CD14-positive monocyte (primary cell): ENCODE measurements at regions not wholly inside any gene's neighbourhood (a gene's known extent, or its start where the extent isn't known, plus 50 kb on each side); places are given as distances from the start of the nearest gene placed in this dataset.
"Not testable (repeated sequence)": the region's sequence is repeated elsewhere in the genome, so short reads cannot be mapped to it uniquely, and the experiment has no call there.

Experiments
- DNase-seq, 3 donors: peaks; one replicate each; pipeline ENCODE4 v3.0.0-alpha.2; 2011 to 2022
- H2AFZ ChIP-seq: 2 replicates; pipeline ENCODE4 v1.6.0; 2012; ENCODE audit warnings: mild to moderate bottlenecking, low read depth, low read length, inconsistent platforms; ENCODE audit not compliant: insufficient read depth, poor library complexity, severe bottlenecking
- H3K27ac ChIP-seq, 2 donors: 1 replicate in 1 of 2; 2 replicates in 1 of 2; pipeline ENCODE4 v1.5.1; 2012 to 2013; ENCODE audit warnings: low read length in 2 of 2, control low read depth in 1 of 2, inconsistent platforms in 1 of 2, low read depth in 1 of 2, mild to moderate bottlenecking in 1 of 2
- H3K27me3 ChIP-seq, 2 donors: one replicate each; pipeline versions ENCODE4 v1.6.0 to v1.6.1; 2011 to 2013; ENCODE audit warnings: low read length in 2 of 2; ENCODE audit not compliant: control insufficient read depth in 2 of 2, insufficient read depth in 2 of 2
- H3K36me3 ChIP-seq, 2 donors: replicated peaks in 1 of 2; 1 replicate in 1 of 2; 2 replicates in 1 of 2; pipeline versions ENCODE4 v1.5.1 to v1.6.1; 2012 to 2013; ENCODE audit warnings: low read length in 2 of 2, control low read depth in 1 of 2, inconsistent platforms in 1 of 2, mild to moderate bottlenecking in 1 of 2; ENCODE audit not compliant: insufficient read depth in 2 of 2, control insufficient read depth in 1 of 2
- H3K4me1 ChIP-seq, 2 donors: 1 replicate in 1 of 2; 2 replicates in 1 of 2; pipeline versions ENCODE4 v1.5.1 to v1.6.1; 2012 to 2013; ENCODE audit warnings: low read length in 2 of 2, control low read depth in 1 of 2, inconsistent platforms in 1 of 2, mild to moderate bottlenecking in 1 of 2, moderate library complexity in 1 of 2; ENCODE audit not compliant: insufficient read depth in 2 of 2, control insufficient read depth in 1 of 2
- H3K4me2 ChIP-seq: replicated peaks from 2 replicates; pipeline ENCODE3; 2012; ENCODE audit warnings: low read length, moderate library complexity, mild to moderate bottlenecking; ENCODE audit not compliant: poor library complexity, severe bottlenecking; ENCODE audit errors: extremely low read depth
- H3K4me3 ChIP-seq, 3 experiments: fragments of 200-600 bp in 1 of 3; sonication (generic) in 1 of 3; replicated peaks in 1 of 3; 1 replicate in 2 of 3; 2 replicates in 1 of 3; pipeline ENCODE4 v1.5.1; 2011 to 2013; ENCODE audit warnings: low read length in 3 of 3, mild to moderate bottlenecking in 3 of 3, control low read depth in 2 of 3, low read depth in 2 of 3, inconsistent platforms in 1 of 3, moderate library complexity in 1 of 3
- H3K79me2 ChIP-seq: 2 replicates; pipeline ENCODE4 v1.6.0; 2012; ENCODE audit warnings: mild to moderate bottlenecking, control low read depth, inconsistent platforms, low read length, moderate library complexity; ENCODE audit not compliant: insufficient read depth
- H3K9ac ChIP-seq: 2 replicates; pipeline ENCODE4 v1.6.0; 2017; ENCODE audit warnings: low read length, mild to moderate bottlenecking; ENCODE audit not compliant: insufficient read depth, poor library complexity, severe bottlenecking
- H3K9me3 ChIP-seq, 2 donors: replicated peaks in 1 of 2; 1 replicate in 1 of 2; 2 replicates in 1 of 2; pipeline versions ENCODE4 v1.5.1 to v1.6.1; 2012 to 2013; ENCODE audit warnings: low read length in 2 of 2, control low read depth in 1 of 2; ENCODE audit not compliant: control insufficient read depth in 1 of 2, insufficient read depth in 1 of 2
- H4K20me1 ChIP-seq: 2 replicates; pipeline ENCODE4 v1.6.0; 2012; ENCODE audit warnings: mild to moderate bottlenecking, low read length, control low read depth, moderate library complexity; ENCODE audit not compliant: insufficient read depth
- H3K27ac Mint-ChIP-seq, 7 donors: one replicate each; pipeline ENCODE4 v1.8.0; 2020; ENCODE audit warnings: mild to moderate bottlenecking in 7 of 7, mixed read lengths in 7 of 7, moderate library complexity in 6 of 7, inconsistent platforms in 2 of 7
- H3K27me3 Mint-ChIP-seq, 3 donors: one replicate each; pipeline ENCODE4 v1.8.0; 2021 to 2022; ENCODE audit warnings: low read depth in 3 of 3, mild to moderate bottlenecking in 3 of 3, mixed read lengths in 3 of 3, moderate library complexity in 3 of 3, inconsistent platforms in 1 of 3
- H3K36me3 Mint-ChIP-seq, 2 donors: one replicate each; pipeline ENCODE4 v1.8.0; 2020; ENCODE audit warnings: mixed read lengths in 2 of 2, inconsistent platforms in 1 of 2, mild to moderate bottlenecking in 1 of 2
- H3K4me1 Mint-ChIP-seq: one replicate; pipeline ENCODE4 v1.8.0; 2020; ENCODE audit warnings: mild to moderate bottlenecking, mixed read lengths
- H3K4me3 Mint-ChIP-seq, 2 donors: one replicate each; pipeline ENCODE4 v1.8.0; 2020; ENCODE audit warnings: mild to moderate bottlenecking in 2 of 2, mixed read lengths in 2 of 2, moderate library complexity in 1 of 2
- H3K9me3 Mint-ChIP-seq, 7 donors: one replicate each; pipeline ENCODE4 v1.8.0; 2020 to 2022; ENCODE audit warnings: mixed read lengths in 7 of 7, mild to moderate bottlenecking in 6 of 7, moderate library complexity in 6 of 7, inconsistent platforms in 2 of 7
- CTCF ChIP-seq: fragments of 200-600 bp; IDR thresholded peaks from one replicate; pipeline ENCODE4 v1.8.0; 2022; ENCODE audit warnings: antibody characterized with exemption, mild to moderate bottlenecking
- WGBS: methylation state at CpG from one replicate; pipeline ENCODE4 v1.1.5; 2013; ENCODE audit warnings: missing lambda C conversion rate; ENCODE audit not compliant: insufficient coverage; 5-methylcytosine and 5-hydroxymethylcytosine counted together
- intact Hi-C, 2 donors: fragments of 100-400 bp; cut with micrococcal nuclease; formaldehyde crosslinking; loops; one replicate each; pipeline versions ENCODE4 v1.15.0 to v1.15.1; 2023

DNA sequence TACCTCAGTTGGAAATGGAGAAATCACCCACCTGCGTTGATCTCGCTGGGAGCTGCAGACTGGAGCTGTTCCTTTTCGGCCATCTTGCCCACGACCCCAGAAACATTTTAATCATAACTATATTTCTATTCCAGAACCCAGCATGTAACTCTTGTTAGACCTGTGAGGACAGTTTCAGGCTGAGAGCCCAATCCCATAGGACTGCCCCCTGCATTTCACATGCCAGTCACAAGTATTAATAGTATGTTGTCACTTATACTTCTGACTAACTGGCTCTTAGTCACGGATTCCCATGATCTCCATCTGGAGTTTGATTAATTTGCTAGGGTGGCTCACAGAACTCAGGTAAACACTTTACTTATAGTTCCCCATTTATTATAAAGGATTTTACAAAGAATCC is 60.6 kb upstream of the PRNP start:
- H3K4me2 ChIP-seq, result no peak overlapping the region
- H2AFZ ChIP-seq, result no peak overlapping the region
- no peak for TF ChIP-seq CTCF
- no peak for DNase-seq
- Mint-ChIP-seq H3K4me3 (no peak overlapping the region), H3K4me1 (peaks cover 5% of the 10 kb centered on the region), H3K27me3 (peaks cover 1 to 9% (median 3%) of the 10 kb centered on the region in 3 donors), H3K9me3 (peaks cover 10 to 27% (median 24%) of the 10 kb centered on the region in 7 donors), H3K27ac (no peak overlapping the region), H3K36me3 (peaks cover 2 to 3% of the 10 kb centered on the region in 2 donors)
- H3K4me1 ChIP-seq, result no peaks in the 10 kb centered on the region
- intact Hi-C loops, result no loop called here
- H3K27me3 ChIP-seq, result no peaks in the 10 kb centered on the region
- no peak overlapping the region for H3K9ac ChIP-seq
- H3K4me3 ChIP-seq, result no peak overlapping the region
- no peaks in the 10 kb centered on the region for H3K79me2 ChIP-seq
- H3K27ac ChIP-seq, result no peak overlapping the region
- WGBS, result 100% methylated on average over 3 of the region's 5 CpGs
- H4K20me1 ChIP-seq, result no peaks in the 10 kb centered on the region
- peaks cover 4 to 13% of the 10 kb centered on the region in 2 donors for H3K9me3 ChIP-seq
- no peaks in the 10 kb centered on the region for H3K36me3 ChIP-seq

DNA sequence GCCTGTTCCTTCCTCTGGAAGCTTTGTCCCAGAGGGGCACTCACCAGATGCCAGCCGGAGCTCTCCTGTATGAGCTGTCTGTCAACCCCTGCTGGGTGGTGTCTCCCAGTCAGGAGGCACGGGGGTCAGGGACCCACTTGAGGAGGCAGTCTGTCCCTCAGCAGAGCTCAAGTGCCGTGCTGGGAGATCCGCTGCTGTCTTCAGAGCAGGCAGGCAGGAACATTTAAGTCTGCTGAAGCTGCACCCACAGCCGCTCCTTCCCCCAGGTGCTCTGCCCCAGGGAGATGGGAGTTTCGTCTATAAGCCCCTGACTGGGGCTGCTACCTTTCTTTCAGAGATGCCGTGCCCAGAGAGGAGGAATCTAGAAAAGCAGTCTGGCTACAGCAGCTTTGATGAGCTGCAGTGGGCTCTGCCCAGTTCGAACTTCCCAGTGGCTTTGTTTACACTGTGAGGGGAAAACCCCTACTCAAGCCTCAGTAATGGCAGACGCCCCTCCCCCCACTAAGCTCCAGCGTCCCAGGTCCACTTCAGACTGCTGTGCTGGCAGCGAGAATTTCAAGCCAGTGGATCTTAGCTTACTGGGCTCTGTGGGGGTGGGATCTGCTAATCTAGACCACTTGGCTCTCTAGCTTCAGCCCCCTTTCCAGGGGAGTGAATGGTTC is 61.5 kb upstream of the PRNP start:
- H3K4me2 ChIP-seq, H4K20me1 ChIP-seq, H3K4me3 Mint-ChIP-seq, H3K27ac ChIP-seq, H3K36me3 ChIP-seq, H3K27ac Mint-ChIP-seq, H2AFZ ChIP-seq, H3K27me3 ChIP-seq, DNase-seq, intact Hi-C loops, H3K36me3 Mint-ChIP-seq, H3K4me1 Mint-ChIP-seq, H3K79me2 ChIP-seq, H3K4me1 ChIP-seq, H3K9ac ChIP-seq, H3K4me3 ChIP-seq, H3K27me3 Mint-ChIP-seq: not testable (repeated sequence)
- 98% methylated on average over 6 of the region's 11 CpGs for WGBS
- peaks cover 4 to 13% of the 10 kb centered on the region in 2 donors for H3K9me3 ChIP-seq
- H3K9me3 Mint-ChIP-seq, result peaks cover 10 to 27% (median 24%) of the 10 kb centered on the region in 7 donors

DNA sequence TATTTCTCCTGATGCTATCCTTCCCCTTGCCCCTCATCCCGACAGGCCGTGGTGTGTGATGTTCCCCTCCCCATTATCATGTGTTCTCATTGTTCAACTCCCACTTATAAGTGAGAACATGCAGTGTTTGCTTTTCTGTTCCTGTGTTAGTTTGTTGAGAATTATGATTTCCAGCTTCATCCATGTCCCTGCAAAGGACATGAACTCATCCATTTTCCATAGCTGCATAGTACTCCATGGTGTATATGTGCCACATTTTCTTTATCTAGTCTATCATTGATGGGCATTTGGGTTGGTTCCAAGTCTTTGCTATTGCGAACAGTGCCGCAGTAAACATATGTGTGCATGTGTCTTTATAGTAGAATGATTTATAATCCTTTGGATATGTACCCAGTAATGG is 67.1 kb upstream of the PRNP start:
- H3K4me1 Mint-ChIP-seq, H4K20me1 ChIP-seq, H2AFZ ChIP-seq, H3K27me3 Mint-ChIP-seq, H3K4me2 ChIP-seq, DNase-seq, H3K27ac Mint-ChIP-seq, H3K9ac ChIP-seq, H3K79me2 ChIP-seq, H3K4me3 ChIP-seq, H3K4me3 Mint-ChIP-seq, H3K4me1 ChIP-seq, H3K36me3 Mint-ChIP-seq, H3K36me3 ChIP-seq, H3K27ac ChIP-seq, H3K27me3 ChIP-seq: not testable (repeated sequence)
- H3K9me3 Mint-ChIP-seq, result peaks cover 19 to 40% (median 34%) of the 10 kb centered on the region in 7 donors
- intact Hi-C loops, result loop anchor here in 1 of 2 donors (10.0 kb wide), 1 partner anchor 46 kb away; no protein-coding TSS in a partner anchor
- no CpG with 5 or more reads among the region's 4 CpGs for WGBS
- H3K9me3 ChIP-seq, result peaks cover 15 to 16% of the 10 kb centered on the region in 2 donors
